A549 (cell line): ENCODE measurements at regions not wholly inside any gene's neighbourhood (a gene's known extent, or its start where the extent isn't known, plus 50 kb on each side); places are given as distances from the start of the nearest gene placed in this dataset.

Experiments
- ATAC-seq, 2 experiments: fragments of 200-7000 bp in 1 of 2; fragments of >200 bp in 1 of 2; cut with Nextera tagmentation in 1 of 2; cut with Tn5 transposase in 1 of 2; 3 replicates each; pipeline versions ENCODE4 v1.8.0 to v1.9.1; 2018 to 2020; ENCODE audit warnings: mild to moderate bottlenecking in 1 of 2, moderate library complexity in 1 of 2
- CTCF ChIA-PET: fragments of 300-600 bp; sonication (Branson Sonifier 250); formaldehyde crosslinking; extraction: SDS; loops from one replicate; lab custom pipeline; 2021; ENCODE audit warnings: antibody characterized with exemption, inconsistent platforms; lab: Yijun Ruan, JAX
- POLR2A ChIA-PET: fragments of 350-600 bp; formaldehyde crosslinking; extraction: SDS; loops from one replicate; lab custom pipeline; 2021; ENCODE audit warnings: antibody characterized with exemption, inconsistent platforms; lab: Yijun Ruan, JAX
- DNase-seq, 2 experiments: peaks; one replicate each; pipeline versions ENCODE4 v3.0.0 to v3.0.0-alpha.2; 2011 to 2016; ENCODE audit warnings: low read depth in 1 of 2, low spot score in 1 of 2
- FAIRE-seq: peaks from 2 replicates; lab custom pipeline; 2011; peaks lifted over from hg19 to GRCh38; lab: Jason Lieb, UNC
- H3K27ac ChIP-seq, 2 experiments: fragments of >200 bp; sonication (Bioruptor Twin); formaldehyde crosslinking; 3 replicates each; pipeline ENCODE4 v1.5.1; 2016 to 2017
- H3K4me1 ChIP-seq: fragments of >200 bp; sonication (Bioruptor Twin); formaldehyde crosslinking; 3 replicates; pipeline ENCODE4 v1.6.1; 2016
- H3K4me2 ChIP-seq: fragments of >200 bp; sonication (Bioruptor Twin); formaldehyde crosslinking; 3 replicates; pipeline ENCODE4 v1.6.1; 2016
- H3K4me3 ChIP-seq: fragments of >200 bp; sonication (Bioruptor Twin); formaldehyde crosslinking; 3 replicates; pipeline ENCODE4 v1.5.1; 2016
- H3K9me3 ChIP-seq: fragments of >200 bp; sonication (Bioruptor Twin); formaldehyde crosslinking; 3 replicates; pipeline ENCODE4 v1.6.1; 2016
- BHLHE40 ChIP-seq: IDR thresholded peaks from 2 replicates; pipeline ENCODE4 v1.6.1; 2012; ENCODE audit warnings: low read depth, low read length, inconsistent platforms
- EHF ChIP-seq: fragments of 250-450 bp; sonication (Bioruptor Pico); IDR thresholded peaks from 2 replicates; pipeline ENCODE4 v1.5.0; 2020; ENCODE audit warnings: mild to moderate bottlenecking
- GATA3 ChIP-seq: IDR thresholded peaks from 2 replicates; pipeline ENCODE4 v1.6.1; 2012; ENCODE audit warnings: borderline replicate concordance
- HDAC2 ChIP-seq: fragments of 200-600 bp; sonication (generic); IDR thresholded peaks from 2 replicates; pipeline ENCODE4 v1.6.1; 2016
- HOXA7 ChIP-seq: fragments of 250-450 bp; sonication (Bioruptor Pico); IDR thresholded peaks from 2 replicates; pipeline ENCODE4 v1.5.0; 2020; ENCODE audit warnings: mild to moderate bottlenecking, moderate library complexity
- JUNB ChIP-seq: fragments of >200 bp; sonication (Bioruptor Twin); formaldehyde crosslinking; IDR thresholded peaks from 2 replicates; pipeline ENCODE4 v1.6.1; 2016
- KDM5A ChIP-seq: fragments of 200-600 bp; sonication (generic); IDR thresholded peaks from 2 replicates; pipeline ENCODE4 v1.6.1; 2016; ENCODE audit warnings: antibody characterized with exemption, mild to moderate bottlenecking
- MYC ChIP-seq: IDR thresholded peaks from 2 replicates; pipeline ENCODE4 v1.6.1; 2012; ENCODE audit warnings: mild to moderate bottlenecking, inconsistent platforms, low read length, improper control_type of control experiment, borderline replicate concordance
- POLR2A ChIP-seq: IDR thresholded peaks from 2 replicates; pipeline ENCODE4 v1.6.1; 2012; ENCODE audit warnings: mild to moderate bottlenecking, low read length
- RAD21 ChIP-seq, 2 experiments: fragments of >200 bp in 1 of 2; sonication (Bioruptor Twin) in 1 of 2; formaldehyde crosslinking in 1 of 2; IDR thresholded peaks in 1 of 2; conservative IDR thresholded peaks in 1 of 2; 2 replicates in 1 of 2; 3 replicates in 1 of 2; pipeline ENCODE4 v1.6.1; 2012 to 2018; ENCODE audit warnings: inconsistent platforms in 1 of 2
- RARB ChIP-seq: fragments of 250-450 bp; sonication (Bioruptor Pico); IDR thresholded peaks from 2 replicates; pipeline ENCODE4 v1.8.0; 2021; ENCODE audit warnings: mild to moderate bottlenecking, moderate library complexity
- TP53 ChIP-seq: fragments of 250-450 bp; sonication (Bioruptor Pico); IDR thresholded peaks from 2 replicates; pipeline ENCODE4 v1.5.0; 2021; ENCODE audit warnings: mild to moderate bottlenecking, moderate library complexity
- ZC3H11A ChIP-seq: fragments of 450-650 bp; IDR thresholded peaks from 2 replicates; pipeline ENCODE4 v1.6.1; 2014; ENCODE audit warnings: antibody characterized with exemption, mild to moderate bottlenecking
- WGBS: methylation state at CpG from one replicate; pipeline ENCODE4 v1.1.6; 2017; ENCODE audit errors: missing lambda C conversion rate; 5-methylcytosine and 5-hydroxymethylcytosine counted together
- TF ChIP-seq, protein P1 (sequence below): fragments of 250-450 bp; sonication (Bioruptor Pico); IDR thresholded peaks from 2 replicates; pipeline ENCODE4 v1.5.0; 2020; ENCODE audit warnings: low read depth, mild to moderate bottlenecking, moderate library complexity
- TF ChIP-seq, protein P2 (sequence below): fragments of >200 bp; sonication (Bioruptor Twin); formaldehyde crosslinking; IDR thresholded peaks from 3 replicates; pipeline ENCODE4 v1.5.1; 2016
- TF ChIP-seq, protein P3 (sequence below): fragments of >200 bp; sonication (Bioruptor Twin); formaldehyde crosslinking; IDR thresholded peaks from 2 replicates; pipeline ENCODE4 v1.6.1; 2016
- TF ChIP-seq, protein P4 (sequence below): fragments of 250-450 bp; sonication (Bioruptor Pico); IDR thresholded peaks from 2 replicates; pipeline ENCODE4 v1.5.0; 2021; ENCODE audit warnings: mild to moderate bottlenecking, moderate library complexity, borderline replicate concordance
- TF ChIP-seq, protein P5 (sequence below): IDR thresholded peaks from 2 replicates; pipeline ENCODE4 v1.6.1; 2012; ENCODE audit warnings: low read depth, borderline replicate concordance

DNA sequence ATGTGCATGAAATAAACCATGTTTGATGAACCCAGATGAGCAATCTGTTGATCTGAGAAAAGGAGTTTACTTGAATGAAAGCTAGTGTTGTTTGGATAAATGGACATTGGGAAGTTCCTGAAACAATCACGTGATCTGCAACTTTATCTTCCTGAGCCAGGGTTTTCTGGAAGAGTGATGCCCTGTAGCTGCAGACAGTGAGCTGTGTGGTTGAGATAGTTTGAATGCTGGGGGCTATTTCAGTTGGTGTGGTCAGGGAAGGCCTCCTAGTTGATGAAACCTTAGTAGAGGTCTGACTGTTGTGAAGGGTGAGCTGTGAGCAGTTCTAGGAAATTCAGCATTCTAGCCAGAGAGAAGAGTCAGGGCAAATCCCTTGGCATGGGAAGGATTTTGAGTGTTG is 643.7 kb downstream of the UTRN start:
- 100% methylated on average over 1 of the region's 1 CpG for WGBS
- no peak overlapping the region for H3K27ac ChIP-seq
- peaks cover 3% of the 10 kb centered on the region; the same call in 1 of the 3 replicates for H3K4me1 ChIP-seq
- no peak overlapping the region for H3K4me3 ChIP-seq
- no peak for FAIRE-seq
- POLR2A ChIA-PET = no interaction called here
- TF ChIP-seq, protein P1, sequence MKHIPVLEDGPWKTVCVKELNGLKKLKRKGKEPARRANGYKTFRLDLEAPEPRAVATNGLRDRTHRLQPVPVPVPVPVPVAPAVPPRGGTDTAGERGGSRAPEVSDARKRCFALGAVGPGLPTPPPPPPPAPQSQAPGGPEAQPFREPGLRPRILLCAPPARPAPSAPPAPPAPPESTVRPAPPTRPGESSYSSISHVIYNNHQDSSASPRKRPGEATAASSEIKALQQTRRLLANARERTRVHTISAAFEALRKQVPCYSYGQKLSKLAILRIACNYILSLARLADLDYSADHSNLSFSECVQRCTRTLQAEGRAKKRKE (CRISPR knock-in tag) = no peak
- TF ChIP-seq POLR2A (no peak), GATA3 (no peak), HOXA7 (CRISPR knock-in tag) (no peak), TP53 (CRISPR knock-in tag) (no peak), JUNB (no peak), ZC3H11A (no peak), RARB (CRISPR knock-in tag) (no peak), EHF (CRISPR knock-in tag) (no peak)
- TF ChIP-seq, protein P2, sequence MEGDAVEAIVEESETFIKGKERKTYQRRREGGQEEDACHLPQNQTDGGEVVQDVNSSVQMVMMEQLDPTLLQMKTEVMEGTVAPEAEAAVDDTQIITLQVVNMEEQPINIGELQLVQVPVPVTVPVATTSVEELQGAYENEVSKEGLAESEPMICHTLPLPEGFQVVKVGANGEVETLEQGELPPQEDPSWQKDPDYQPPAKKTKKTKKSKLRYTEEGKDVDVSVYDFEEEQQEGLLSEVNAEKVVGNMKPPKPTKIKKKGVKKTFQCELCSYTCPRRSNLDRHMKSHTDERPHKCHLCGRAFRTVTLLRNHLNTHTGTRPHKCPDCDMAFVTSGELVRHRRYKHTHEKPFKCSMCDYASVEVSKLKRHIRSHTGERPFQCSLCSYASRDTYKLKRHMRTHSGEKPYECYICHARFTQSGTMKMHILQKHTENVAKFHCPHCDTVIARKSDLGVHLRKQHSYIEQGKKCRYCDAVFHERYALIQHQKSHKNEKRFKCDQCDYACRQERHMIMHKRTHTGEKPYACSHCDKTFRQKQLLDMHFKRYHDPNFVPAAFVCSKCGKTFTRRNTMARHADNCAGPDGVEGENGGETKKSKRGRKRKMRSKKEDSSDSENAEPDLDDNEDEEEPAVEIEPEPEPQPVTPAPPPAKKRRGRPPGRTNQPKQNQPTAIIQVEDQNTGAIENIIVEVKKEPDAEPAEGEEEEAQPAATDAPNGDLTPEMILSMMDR = no peak
- TF ChIP-seq, protein P3, sequence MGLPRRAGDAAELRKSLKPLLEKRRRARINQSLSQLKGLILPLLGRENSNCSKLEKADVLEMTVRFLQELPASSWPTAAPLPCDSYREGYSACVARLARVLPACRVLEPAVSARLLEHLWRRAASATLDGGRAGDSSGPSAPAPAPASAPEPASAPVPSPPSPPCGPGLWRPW = no peak
- TF ChIP-seq, all 56 proteins: peak for 0
- ATAC-seq (no peak), DNase-seq (no peak)
- CTCF ChIA-PET = interaction anchor here (0.8 kb wide), 1 partner anchor 51 kb away, joined by 3 read pairs; no protein-coding TSS in a partner anchor
- H3K4me2 ChIP-seq = no peak overlapping the region
- H3K9me3 ChIP-seq = no peaks in the 10 kb centered on the region

DNA sequence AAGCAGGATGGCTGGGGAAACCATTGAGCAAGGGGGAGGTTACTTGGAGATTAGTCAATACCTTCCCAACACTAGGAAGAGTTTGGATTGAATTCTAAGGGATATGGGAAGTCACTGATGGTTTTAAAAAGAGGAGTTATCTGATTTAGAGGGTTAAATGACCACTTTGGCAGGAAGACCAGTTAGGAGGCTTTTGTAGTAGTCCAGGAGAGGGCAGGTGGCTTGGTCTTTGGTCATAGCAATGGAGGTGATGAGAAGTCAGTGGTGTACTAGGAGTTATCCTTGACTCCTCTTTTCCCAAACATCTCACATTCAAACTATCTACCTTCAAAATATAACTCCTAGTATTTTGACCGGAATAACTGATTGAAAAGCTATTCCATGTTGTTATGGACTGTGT is 644.1 kb downstream of the UTRN start:
- no peak overlapping the region for H3K4me3 ChIP-seq
- no peaks in the 10 kb centered on the region; the same call in 2 of the 3 replicates for H3K4me1 ChIP-seq
- no peak overlapping the region for H3K27ac ChIP-seq
- H3K9me3 ChIP-seq = no peaks in the 10 kb centered on the region
- ChIA-PET POLR2A (no interaction called here), CTCF (interaction anchor here (0.8 kb wide), 1 partner anchor 52 kb away, joined by 3 read pairs; no protein-coding TSS in a partner anchor)
- 84% methylated on average over 1 of the region's 1 CpG for WGBS
- FAIRE-seq (no peak), ATAC-seq (no peak), DNase-seq (no peak)
- H3K4me2 ChIP-seq = no peak overlapping the region
- TF ChIP-seq BHLHE40 (no peak), KDM5A (no peak), HDAC2 (no peak), MYC (no peak), RAD21 (conservative IDR thresholded peaks at IDR 0.05 in 1 of 2, IDR thresholded peaks at IDR 0.05 in 1 of 2) (no peak)
- TF ChIP-seq, protein P4, sequence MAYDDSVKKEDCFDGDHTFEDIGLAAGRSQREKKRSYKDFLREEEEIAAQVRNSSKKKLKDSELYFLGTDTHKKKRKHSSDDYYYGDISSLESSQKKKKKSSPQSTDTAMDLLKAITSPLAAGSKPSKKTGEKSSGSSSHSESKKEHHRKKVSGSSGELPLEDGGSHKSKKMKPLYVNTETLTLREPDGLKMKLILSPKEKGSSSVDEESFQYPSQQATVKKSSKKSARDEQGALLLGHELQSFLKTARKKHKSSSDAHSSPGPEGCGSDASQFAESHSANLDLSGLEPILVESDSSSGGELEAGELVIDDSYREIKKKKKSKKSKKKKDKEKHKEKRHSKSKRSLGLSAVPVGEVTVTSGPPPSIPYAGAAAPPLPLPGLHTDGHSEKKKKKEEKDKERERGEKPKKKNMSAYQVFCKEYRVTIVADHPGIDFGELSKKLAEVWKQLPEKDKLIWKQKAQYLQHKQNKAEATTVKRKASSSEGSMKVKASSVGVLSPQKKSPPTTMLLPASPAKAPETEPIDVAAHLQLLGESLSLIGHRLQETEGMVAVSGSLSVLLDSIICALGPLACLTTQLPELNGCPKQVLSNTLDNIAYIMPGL = no peak
- TF ChIP-seq, protein P5, sequence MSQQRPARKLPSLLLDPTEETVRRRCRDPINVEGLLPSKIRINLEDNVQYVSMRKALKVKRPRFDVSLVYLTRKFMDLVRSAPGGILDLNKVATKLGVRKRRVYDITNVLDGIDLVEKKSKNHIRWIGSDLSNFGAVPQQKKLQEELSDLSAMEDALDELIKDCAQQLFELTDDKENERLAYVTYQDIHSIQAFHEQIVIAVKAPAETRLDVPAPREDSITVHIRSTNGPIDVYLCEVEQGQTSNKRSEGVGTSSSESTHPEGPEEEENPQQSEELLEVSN = no peak
